Smooth muscle cell (in vitro differentiated cells): ENCODE measurements at regions not wholly inside any gene's neighbourhood (a gene's known extent, or its start where the extent isn't known, plus 50 kb on each side); places are given as distances from the start of the nearest gene placed in this dataset.

Experiments used
- DNase-seq: peaks from one replicate; lab custom pipeline; 2025; ENCODE audit not compliant: unreplicated experiment; lab: John Stamatoyannopoulos, UW
- H2AFZ ChIP-seq: fragments of 200-600 bp; sonication (generic); 2 replicates; pipeline ENCODE4 v1.6.0; 2016; ENCODE audit warnings: antibody characterized with exemption, low read depth, mild to moderate bottlenecking
- H3F3A ChIP-seq: fragments of 200-600 bp; sonication (generic); 2 replicates; pipeline ENCODE4 v1.6.0; 2017; ENCODE audit warnings: antibody characterized with exemption, low read depth
- H3K27ac ChIP-seq: fragments of 200-600 bp; sonication (generic); 2 replicates; pipeline ENCODE4 v1.5.1; 2016; ENCODE audit warnings: low read depth, mild to moderate bottlenecking
- H3K27me3 ChIP-seq: fragments of 200-600 bp; sonication (generic); 2 replicates; pipeline ENCODE4 v1.6.1; 2016; ENCODE audit warnings: low read depth, mild to moderate bottlenecking
- H3K36me3 ChIP-seq: fragments of 200-600 bp; sonication (generic); 2 replicates; pipeline ENCODE4 v1.5.1; 2016; ENCODE audit warnings: low read depth
- H3K4me1 ChIP-seq: fragments of 200-600 bp; sonication (generic); 2 replicates; pipeline ENCODE4 v1.5.1; 2016; ENCODE audit warnings: low read depth
- H3K4me2 ChIP-seq: fragments of 200-600 bp; sonication (generic); 2 replicates; pipeline ENCODE4 v1.6.0; 2016; ENCODE audit warnings: mild to moderate bottlenecking
- H3K4me3 ChIP-seq: fragments of 200-600 bp; sonication (generic); 2 replicates; pipeline ENCODE4 v1.5.1; 2016; ENCODE audit warnings: mild to moderate bottlenecking
- H3K79me2 ChIP-seq: fragments of 200-600 bp; sonication (generic); 2 replicates; pipeline ENCODE4 v1.6.0; 2016; ENCODE audit warnings: low read depth, mild to moderate bottlenecking
- H3K9ac ChIP-seq: fragments of 200-600 bp; sonication (generic); 2 replicates; pipeline ENCODE4 v1.6.0; 2016; ENCODE audit warnings: low read depth
- H3K9me3 ChIP-seq: fragments of 200-600 bp; sonication (generic); replicated peaks from 2 replicates; pipeline ENCODE4 v1.5.1; 2016; ENCODE audit warnings: low read depth
- H4K20me1 ChIP-seq: fragments of 200-600 bp; sonication (generic); 2 replicates; pipeline ENCODE4 v1.6.0; 2016; ENCODE audit warnings: low read depth
- WGBS: methylation state at CpG from one replicate; pipeline ENCODE4 v1.1.7; 2016; ENCODE audit warnings: low lambda C conversion rate; 5-methylcytosine and 5-hydroxymethylcytosine counted together
- TF ChIP-seq, protein P1 (sequence below): fragments of 200-600 bp; sonication (generic); IDR thresholded peaks from 2 replicates; pipeline ENCODE4 v1.5.1; 2017; ENCODE audit warnings: borderline replicate concordance, mild to moderate bottlenecking, antibody characterized with exemption; ENCODE audit not compliant: insufficient read depth, poor library complexity, severe bottlenecking

DNA sequence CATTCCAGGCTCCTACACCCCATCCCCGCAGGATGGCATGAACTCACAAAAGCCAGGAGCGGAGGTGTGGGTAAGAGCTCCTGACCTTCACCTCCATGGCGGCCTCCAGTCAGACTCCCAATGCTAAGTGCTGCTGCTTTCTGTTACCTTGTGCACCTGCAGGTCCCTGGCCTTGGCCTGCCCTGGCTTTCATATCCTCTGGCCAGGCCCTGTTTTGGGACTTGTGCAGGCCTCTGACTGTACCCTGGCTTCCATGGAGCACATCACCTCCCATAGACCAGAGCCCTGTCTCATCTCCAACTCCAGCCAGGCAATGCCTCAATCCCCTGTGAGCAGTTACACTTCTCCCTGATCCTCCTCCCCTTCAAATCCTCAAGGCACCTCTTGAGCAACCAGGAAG lies 124.5 kb downstream of the MED10 start:
- Histone ChIP-seq H3K4me3 (no peak overlapping the region), H3K36me3 (no peaks in the 10 kb centered on the region), H3K27ac (no peak overlapping the region), H3K79me2 (no peaks in the 10 kb centered on the region), H3K4me1 (no peaks in the 10 kb centered on the region), H3K27me3 (no peaks in the 10 kb centered on the region), H2AFZ (no peak overlapping the region), H3K9ac (no peak overlapping the region), H3F3A (no peaks in the 10 kb centered on the region), H3K9me3 (no peaks in the 10 kb centered on the region), H3K4me2 (no peak overlapping the region), H4K20me1 (no peaks in the 10 kb centered on the region)
- WGBS, result 63% methylated on average over 3 of the region's 3 CpGs
- DNase-seq, result no peak
- TF ChIP-seq, protein P1, sequence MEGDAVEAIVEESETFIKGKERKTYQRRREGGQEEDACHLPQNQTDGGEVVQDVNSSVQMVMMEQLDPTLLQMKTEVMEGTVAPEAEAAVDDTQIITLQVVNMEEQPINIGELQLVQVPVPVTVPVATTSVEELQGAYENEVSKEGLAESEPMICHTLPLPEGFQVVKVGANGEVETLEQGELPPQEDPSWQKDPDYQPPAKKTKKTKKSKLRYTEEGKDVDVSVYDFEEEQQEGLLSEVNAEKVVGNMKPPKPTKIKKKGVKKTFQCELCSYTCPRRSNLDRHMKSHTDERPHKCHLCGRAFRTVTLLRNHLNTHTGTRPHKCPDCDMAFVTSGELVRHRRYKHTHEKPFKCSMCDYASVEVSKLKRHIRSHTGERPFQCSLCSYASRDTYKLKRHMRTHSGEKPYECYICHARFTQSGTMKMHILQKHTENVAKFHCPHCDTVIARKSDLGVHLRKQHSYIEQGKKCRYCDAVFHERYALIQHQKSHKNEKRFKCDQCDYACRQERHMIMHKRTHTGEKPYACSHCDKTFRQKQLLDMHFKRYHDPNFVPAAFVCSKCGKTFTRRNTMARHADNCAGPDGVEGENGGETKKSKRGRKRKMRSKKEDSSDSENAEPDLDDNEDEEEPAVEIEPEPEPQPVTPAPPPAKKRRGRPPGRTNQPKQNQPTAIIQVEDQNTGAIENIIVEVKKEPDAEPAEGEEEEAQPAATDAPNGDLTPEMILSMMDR, result no peak

DNA sequence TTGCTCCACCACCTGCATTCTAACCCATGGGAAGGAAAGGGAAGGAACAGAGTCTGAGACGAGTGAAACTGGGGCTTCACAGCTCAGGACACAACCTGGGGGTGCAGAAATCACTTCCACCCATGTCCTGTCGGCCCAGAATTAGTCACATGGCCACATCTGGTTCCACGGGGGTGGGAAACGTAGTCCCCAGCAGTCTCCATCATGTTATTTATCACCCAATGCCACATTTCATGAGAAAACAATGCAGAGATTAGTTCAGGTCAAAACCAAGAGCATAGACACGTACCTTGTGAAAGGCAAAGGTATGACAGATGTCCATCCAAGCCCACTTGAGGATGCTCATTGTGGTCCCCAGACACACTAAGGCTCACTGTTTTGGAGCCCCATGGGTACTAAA lies 125.1 kb downstream of the MED10 start:
- Histone ChIP-seq H3K79me2 (no peaks in the 10 kb centered on the region), H3F3A (no peaks in the 10 kb centered on the region), H3K9me3 (no peaks in the 10 kb centered on the region), H3K4me2 (no peak overlapping the region), H3K9ac (no peak overlapping the region), H3K27ac (no peak overlapping the region), H4K20me1 (no peaks in the 10 kb centered on the region), H3K27me3 (no peaks in the 10 kb centered on the region), H3K36me3 (no peaks in the 10 kb centered on the region), H2AFZ (no peak overlapping the region), H3K4me1 (no peaks in the 10 kb centered on the region), H3K4me3 (no peak overlapping the region)
- TF ChIP-seq, protein P1, result no peak
- no peak for DNase-seq
- 75% methylated on average over 5 of the region's 5 CpGs for WGBS

DNA sequence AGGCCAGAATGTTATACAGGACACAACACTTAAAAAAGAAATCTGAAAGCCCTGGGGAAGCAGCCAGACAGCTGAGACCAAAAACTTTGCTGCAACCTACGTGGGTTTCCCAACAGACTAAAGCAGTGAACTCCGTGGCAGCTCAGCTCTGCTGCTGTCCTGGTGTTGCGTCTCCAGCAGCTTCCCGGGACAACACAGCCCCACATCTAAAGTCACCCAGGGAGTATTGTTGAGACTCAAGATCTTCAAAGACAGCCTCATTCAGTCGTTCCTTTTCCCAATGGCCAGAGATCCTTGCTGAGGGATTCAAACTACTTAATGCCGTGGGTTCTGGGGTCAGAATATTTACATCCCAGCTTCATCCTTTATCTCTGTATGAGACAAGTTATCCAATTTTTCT lies 125.8 kb downstream of the MED10 start:
- DNase-seq, result no peak
- no peak overlapping the region for H3K27ac ChIP-seq

DNA sequence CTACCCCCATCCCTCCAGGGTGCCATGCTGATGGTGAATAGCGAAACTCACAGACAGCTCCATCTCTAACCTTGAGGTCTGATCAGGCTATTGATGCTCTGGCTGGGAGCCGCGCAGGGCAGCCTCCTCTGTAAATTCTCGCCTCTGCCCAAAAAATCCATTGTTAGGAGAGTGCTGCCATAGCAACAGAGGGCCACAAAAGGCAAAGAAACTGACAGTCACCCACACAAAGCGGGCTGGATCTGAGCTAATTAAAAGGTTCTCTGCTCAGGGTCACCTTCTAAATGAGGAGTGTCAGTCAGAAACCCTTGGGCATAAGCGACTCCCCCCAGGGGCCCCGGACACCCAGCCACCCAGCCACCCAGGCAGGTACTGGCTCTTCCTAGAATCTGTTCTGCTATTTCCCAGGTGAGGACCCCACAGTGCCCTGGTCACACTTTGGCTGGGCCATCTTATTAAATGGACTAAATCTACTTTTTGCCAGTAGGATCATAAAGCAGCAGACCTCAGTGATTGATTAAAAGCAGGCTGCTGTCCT lies 126.7 kb downstream of the MED10 start:
- Histone ChIP-seq H3K4me1 (no peaks in the 10 kb centered on the region), H3K4me3 (no peak overlapping the region), H3K27ac (no peak overlapping the region), H3F3A (no peaks in the 10 kb centered on the region), H3K79me2 (no peaks in the 10 kb centered on the region), H3K9ac (no peak overlapping the region), H3K36me3 (no peaks in the 10 kb centered on the region), H3K27me3 (no peaks in the 10 kb centered on the region), H3K4me2 (no peak overlapping the region), H3K9me3 (no peaks in the 10 kb centered on the region), H4K20me1 (no peaks in the 10 kb centered on the region), H2AFZ (no peak overlapping the region)
- DNase-seq, result no peak
- WGBS, result 93% methylated on average over 7 of the region's 7 CpGs
- TF ChIP-seq, protein P1, result no peak

More for the DNA sequence above, 125.8 kb downstream of the MED10 start:
- H2AFZ ChIP-seq, result no peak overlapping the region
- no peaks in the 10 kb centered on the region for H3K79me2 ChIP-seq
- H3K9ac ChIP-seq, result no peak overlapping the region
- no peak overlapping the region for H3K4me3 ChIP-seq
- H3K27me3 ChIP-seq, result no peaks in the 10 kb centered on the region
- H4K20me1 ChIP-seq, result no peaks in the 10 kb centered on the region
- no peak overlapping the region for H3K4me2 ChIP-seq
- no peaks in the 10 kb centered on the region for H3K9me3 ChIP-seq
- no peaks in the 10 kb centered on the region for H3K36me3 ChIP-seq
- H3K4me1 ChIP-seq, result no peaks in the 10 kb centered on the region
- TF ChIP-seq, protein P1, result no peak
- no peaks in the 10 kb centered on the region for H3F3A ChIP-seq
- WGBS, result 82% methylated on average over 6 of the region's 6 CpGs
